HepG2 (cell line): ENCODE measurements at regions not wholly inside any gene's neighbourhood (a gene's known extent, or its start where the extent isn't known, plus 50 kb on each side); places are given as distances from the start of the nearest gene placed in this dataset.
"Not testable (repeated sequence)": the region's sequence is repeated elsewhere in the genome, so short reads cannot be mapped to it uniquely, and the experiment has no call there.

ENCODE experiments used
- ATAC-seq: fragments of 200-7000 bp; cut with Tn5 transposase; 3 replicates; pipeline ENCODE4 v1.9.1; 2020; ENCODE audit warnings: mild to moderate bottlenecking, moderate library complexity
- BruUV-seq: library from RNA; stranded (reverse); fragments of 400-500 nt; replicated peaks from 2 replicates; lab custom pipeline; 2021; lab: Mats Ljungman, UMichigan
- CTCF ChIA-PET: fragments of 300-600 bp; formaldehyde crosslinking; extraction: SDS; loops from one replicate; lab custom pipeline; 2021; ENCODE audit warnings: low total read pairs, inconsistent platforms, low intra/inter-chr PET ratio; lab: Yijun Ruan, JAX
- POLR2A ChIA-PET: fragments of 350-600 bp; sonication (Branson Sonifier 250); formaldehyde crosslinking; loops from one replicate; lab custom pipeline; 2020; ENCODE audit warnings: antibody characterized with exemption, inconsistent platforms; lab: Yijun Ruan, JAX
- DNase-seq: peaks from one replicate; pipeline ENCODE4 v3.0.0-alpha.2; 2015; ENCODE audit warnings: low spot score
- FAIRE-seq: peaks from 3 replicates; lab custom pipeline; 2011; peaks lifted over from hg19 to GRCh38; lab: Jason Lieb, UNC
- H2AFZ ChIP-seq: one replicate; pipeline ENCODE4 v1.6.1; 2011; ENCODE audit warnings: low read length, inconsistent platforms
- H3K27ac ChIP-seq: fragments of 300-600 bp; 3 replicates; pipeline ENCODE4 v1.8.0; 2011; ENCODE audit warnings: mixed run types, mild to moderate bottlenecking, mixed read lengths, low read length, inconsistent platforms; ENCODE audit not compliant: insufficient read depth; ENCODE audit errors: extremely low read length
- H3K27me3 ChIP-seq, 2 experiments: fragments of 200-600 bp in 1 of 2; 2 replicates in 1 of 2; 3 replicates in 1 of 2; pipeline versions ENCODE4 v1.6.0 to v1.8.0; 2011; ENCODE audit warnings: low read length in 2 of 2, mild to moderate bottlenecking in 2 of 2, moderate library complexity in 2 of 2, inconsistent platforms in 1 of 2; ENCODE audit not compliant: insufficient read depth in 2 of 2, control insufficient read depth in 1 of 2
- H3K36me3 ChIP-seq, 2 experiments: fragments of 200-600 bp in 1 of 2; replicated peaks in 1 of 2; 2 replicates in 1 of 2; 3 replicates in 1 of 2; pipeline versions ENCODE4 v1.5.1 to v1.8.0; 2011; ENCODE audit warnings: low read length in 2 of 2, inconsistent platforms in 1 of 2; ENCODE audit not compliant: insufficient read depth in 2 of 2, control insufficient read depth in 1 of 2
- H3K4me1 ChIP-seq: 2 replicates; pipeline ENCODE4 v1.5.1; 2012; ENCODE audit warnings: low read length, inconsistent platforms; ENCODE audit not compliant: insufficient read depth
- H3K4me2 ChIP-seq: 2 replicates; pipeline ENCODE4 v1.6.0; 2011; ENCODE audit warnings: low read depth, low read length, inconsistent platforms
- H3K4me3 ChIP-seq, 3 experiments: fragments of 200-600 bp in 1 of 3; sonication (generic), shearing (Covaris generic) in 1 of 3; replicated peaks in 1 of 3; 2 replicates each; pipeline ENCODE4 v1.5.1; 2011 to 2016; ENCODE audit warnings: low read length in 3 of 3, inconsistent platforms in 2 of 3, low read depth in 2 of 3, mild to moderate bottlenecking in 2 of 3, control low read depth in 1 of 3, mixed read lengths in 1 of 3; ENCODE audit not compliant: insufficient read depth in 1 of 3
- H3K79me2 ChIP-seq: one replicate; pipeline ENCODE4 v1.6.1; 2011; ENCODE audit warnings: low read length, inconsistent platforms; ENCODE audit not compliant: insufficient read depth
- H3K9ac ChIP-seq: 2 replicates; pipeline ENCODE4 v1.6.0; 2011; ENCODE audit warnings: mild to moderate bottlenecking, low read depth, low read length, inconsistent platforms; ENCODE audit not compliant: insufficient read depth
- H3K9me3 ChIP-seq: 2 replicates; pipeline ENCODE4 v1.5.1; 2012; ENCODE audit warnings: mild to moderate bottlenecking, low read length
- H4K20me1 ChIP-seq: 2 replicates; pipeline ENCODE4 v1.6.0; 2011; ENCODE audit warnings: inconsistent platforms, mild to moderate bottlenecking, low read length, moderate library complexity; ENCODE audit not compliant: insufficient read depth
- HDAC2 ChIP-seq: sonication (generic); formaldehyde crosslinking; IDR thresholded peaks from 2 replicates; pipeline ENCODE4 v1.4.0; 2020; ENCODE audit warnings: missing genetic modification reagents
- MAFF ChIP-seq: IDR thresholded peaks from 2 replicates; pipeline ENCODE4 v1.6.1; 2011; ENCODE audit warnings: low read depth, low read length, improper control_type of control experiment
- MAFK ChIP-seq, 2 experiments: IDR thresholded peaks in 1 of 2; conservative IDR thresholded peaks in 1 of 2; 2 replicates each; pipeline ENCODE4 v1.6.1; 2011; ENCODE audit warnings: improper control_type of control experiment in 2 of 2, low read length in 2 of 2
- WGBS: methylation state at CpG from one replicate; pipeline ENCODE4 v1.1.6; 2017; ENCODE audit warnings: low lambda C conversion rate; 5-methylcytosine and 5-hydroxymethylcytosine counted together
- in situ Hi-C: cut with HindIII; loops from 2 replicates; pipeline ENCODE4 v1.10.0; 2017; ENCODE audit warnings: low pct_unique_long_range_greater_than_20kb; ENCODE audit not compliant: extremely low pct_ligation_motif_present
- intact Hi-C: fragments of 100-400 bp; cut with micrococcal nuclease; formaldehyde crosslinking; loops from one replicate; pipeline ENCODE4 v1.10.0; 2022; ENCODE audit not compliant: unreplicated experiment

GRCh38 chr7:145350334-145350733 lies 514.5 kb upstream of the TPK1 start:
- in situ Hi-C loops (no loop called here), intact Hi-C loops (no loop called here)
- Histone ChIP-seq H3K4me2 (no peak overlapping the region), H3K36me3 (no peaks in the 10 kb centered on the region), H4K20me1 (no peaks in the 10 kb centered on the region), H2AFZ (no peak overlapping the region), H3K4me1 (no peaks in the 10 kb centered on the region), H3K27ac (no peak overlapping the region)
- 3% methylated on average over 3 of the region's 3 CpGs for WGBS
- no TSS peak for BruUV-seq
- ChIA-PET POLR2A (no interaction called here), CTCF (no interaction called here)
- DNase-seq (no peak), FAIRE-seq (no peak)
- TF ChIP-seq HDAC2 (CRISPR knock-in tag) (no peak), MAFF (peak; percentile 74), MAFK (conservative IDR thresholded peaks at IDR 0.05 in 1 of 2, IDR thresholded peaks at IDR 0.05 in 1 of 2; ENCODE audit: low read length in 2 of 2) (peak; percentile 71 to 81)
- TF ChIP-seq, all 625 proteins: peak for 2
- Histone ChIP-seq H3K79me2 (no peaks in the 10 kb centered on the region), H3K9me3 (peaks cover 87% of the 10 kb centered on the region), H3K9ac (no peak overlapping the region), H3K27me3 (no peaks in the 10 kb centered on the region), H3K4me3 (no peak overlapping the region)
- ATAC-seq: no peak

GRCh38 chr7:145349452-145349851 lies 513.6 kb upstream of the TPK1 start:
- intact Hi-C loops, POLR2A ChIA-PET: not testable (repeated sequence)

More at GRCh38 chr7:145349452-145349851, 513.6 kb upstream of the TPK1 start:
- H3K27ac ChIP-seq, H3K4me1 ChIP-seq, ATAC-seq, H3K27me3 ChIP-seq, H2AFZ ChIP-seq, BruUV-seq, FAIRE-seq, H3K4me2 ChIP-seq, H3K36me3 ChIP-seq, H3K79me2 ChIP-seq, H3K4me3 ChIP-seq, in situ Hi-C loops, H4K20me1 ChIP-seq, CTCF ChIA-PET, DNase-seq, H3K9ac ChIP-seq: not testable (repeated sequence)
- H3K9me3 ChIP-seq: peaks cover 87% of the 10 kb centered on the region
